ENCODE measurements at regions not wholly inside any gene's neighbourhood (a gene's known extent, or its start where the extent isn't known, plus 50 kb on each side); places are given as distances from the start of the nearest gene placed in this dataset.

GRCh38 chrX:95291561-95291960, 1393.1 kb upstream of the DIAPH2 start:
- H3K4me1 Mint-ChIP-seq, result peaks cover 14% of the 10 kb centered on the region
- no peaks in the 10 kb centered on the region for H3K36me3 Mint-ChIP-seq (ENCODE audit: low read depth)
- H3K4me3 ChIP-seq (ENCODE audit: low read length), result no peak overlapping the region
- H3K9ac ChIP-seq (ENCODE audit: extremely low read depth, low read length, poor library complexity, severe bottlenecking), result no peak overlapping the region
- H3K36me3 ChIP-seq (ENCODE audit: control insufficient read depth, insufficient read depth, low read length), result no peaks in the 10 kb centered on the region
- no peaks in the 10 kb centered on the region for H3K9me3 ChIP-seq (ENCODE audit: control insufficient read depth, low read length)
- no peaks in the 10 kb centered on the region for H3K27me3 ChIP-seq (ENCODE audit: control insufficient read depth, insufficient read depth, low read length, poor library complexity, severe bottlenecking)
- H3K27ac Mint-ChIP-seq, result no peak overlapping the region
- DNase-seq, result no peak
- no peak overlapping the region for H3K27ac ChIP-seq (ENCODE audit: low read depth, low read length)
- no peaks in the 10 kb centered on the region for H3K4me1 ChIP-seq (ENCODE audit: control insufficient read depth, insufficient read depth, low read length)
- no peaks in the 10 kb centered on the region for H3K9me3 Mint-ChIP-seq
- no peak overlapping the region for H3K4me3 Mint-ChIP-seq
- no peaks in the 10 kb centered on the region for H3K27me3 Mint-ChIP-seq (ENCODE audit: insufficient read depth)
- TF ChIP-seq CTCF (conservative IDR thresholded peaks at IDR 0.05), result no peak

GRCh38 chrX:95318882-95319281, 1365.8 kb upstream of the DIAPH2 start:
- Histone ChIP-seq H3K9ac (ENCODE audit: extremely low read depth, low read length, poor library complexity, severe bottlenecking) (no peak overlapping the region), H3K9me3 (ENCODE audit: control insufficient read depth, low read length) (no peaks in the 10 kb centered on the region), H3K36me3 (ENCODE audit: control insufficient read depth, insufficient read depth, low read length) (no peaks in the 10 kb centered on the region), H3K4me1 (ENCODE audit: control insufficient read depth, insufficient read depth, low read length) (no peaks in the 10 kb centered on the region), H3K27me3 (ENCODE audit: control insufficient read depth, insufficient read depth, low read length, poor library complexity, severe bottlenecking) (no peaks in the 10 kb centered on the region), H3K4me3 (ENCODE audit: low read length) (no peak overlapping the region), H3K27ac (ENCODE audit: low read depth, low read length) (no peak overlapping the region)
- Mint-ChIP-seq H3K27me3 (ENCODE audit: insufficient read depth) (no peaks in the 10 kb centered on the region), H3K4me3 (no peak overlapping the region), H3K9me3 (no peaks in the 10 kb centered on the region), H3K36me3 (ENCODE audit: low read depth) (no peaks in the 10 kb centered on the region), H3K27ac (no peak overlapping the region), H3K4me1 (no peaks in the 10 kb centered on the region)
- 71% methylated on average over 4 of the region's 4 CpGs; no CpG with 5 or more reads in 1 of the 2 experiments for WGBS, 2 experiments (ENCODE audit: insufficient coverage in 1 of 2, insufficient read length in 1 of 2)
- TF ChIP-seq CTCF (conservative IDR thresholded peaks at IDR 0.05), result peak; percentile 75
- peak; percentile 77 for DNase-seq

- no peaks in the 10 kb centered on the region for H3K27me3 ChIP-seq (ENCODE audit: control insufficient read depth, insufficient read depth, low read length, poor library complexity, severe bottlenecking)
- no peaks in the 10 kb centered on the region for H3K36me3 ChIP-seq (ENCODE audit: control insufficient read depth, insufficient read depth, low read length)
- no peaks in the 10 kb centered on the region for H3K36me3 Mint-ChIP-seq (ENCODE audit: low read depth)
- H3K4me3 ChIP-seq (ENCODE audit: low read length), result no peak overlapping the region
- H3K27ac Mint-ChIP-seq, result no peak overlapping the region
- H3K4me3 Mint-ChIP-seq, result no peak overlapping the region
- DNase-seq, result no peak
- TF ChIP-seq CTCF (conservative IDR thresholded peaks at IDR 0.05), result peak; percentile 68
- no peaks in the 10 kb centered on the region for H3K4me1 Mint-ChIP-seq
- no peak overlapping the region for H3K27ac ChIP-seq (ENCODE audit: low read depth, low read length)
- WGBS, 2 experiments (ENCODE audit: insufficient coverage in 1 of 2, insufficient read length in 1 of 2), result 86% methylated on average over 2 of the region's 2 CpGs; no CpG with 5 or more reads in 1 of the 2 experiments
- no peaks in the 10 kb centered on the region for H3K9me3 Mint-ChIP-seq
- no peak overlapping the region for H3K9ac ChIP-seq (ENCODE audit: extremely low read depth, low read length, poor library complexity, severe bottlenecking)
- H3K4me1 ChIP-seq (ENCODE audit: control insufficient read depth, insufficient read depth, low read length), result no peaks in the 10 kb centered on the region
- H3K27me3 Mint-ChIP-seq (ENCODE audit: insufficient read depth), result no peaks in the 10 kb centered on the region
- H3K9me3 ChIP-seq (ENCODE audit: control insufficient read depth, low read length), result no peaks in the 10 kb centered on the region
Observed at GRCh38 chrX:95325185-95325584, 1359.5 kb upstream of the DIAPH2 start.
